HUES48 (cell line): ENCODE measurements at regions not wholly inside any gene's neighbourhood (a gene's known extent, or its start where the extent isn't known, plus 50 kb on each side); places are given as distances from the start of the nearest gene placed in this dataset.
"Not testable (repeated sequence)": the region's sequence is repeated elsewhere in the genome, so short reads cannot be mapped to it uniquely, and the experiment has no call there.

Experiments
- H3K27ac ChIP-seq: one replicate; pipeline ENCODE4 v1.7.0; 2013; ENCODE audit warnings: low read depth, low read length, inconsistent platforms
- H3K27me3 ChIP-seq: 2 replicates; pipeline ENCODE4 v1.6.1; 2013; ENCODE audit warnings: mild to moderate bottlenecking, low read length; ENCODE audit not compliant: control insufficient read depth, insufficient read depth
- H3K36me3 ChIP-seq: 2 replicates; pipeline ENCODE4 v1.6.1; 2013; ENCODE audit warnings: low read length; ENCODE audit not compliant: control insufficient read depth, insufficient read depth
- H3K4me1 ChIP-seq: 2 replicates; pipeline ENCODE4 v1.6.1; 2013; ENCODE audit warnings: mild to moderate bottlenecking, low read length; ENCODE audit not compliant: control insufficient read depth, insufficient read depth
- H3K4me3 ChIP-seq: 2 replicates; pipeline ENCODE4 v1.5.1; 2013; ENCODE audit warnings: mild to moderate bottlenecking, low read depth, low read length
- H3K9ac ChIP-seq: 2 replicates; pipeline ENCODE4 v1.6.1; 2013; ENCODE audit warnings: mild to moderate bottlenecking, low read depth, low read length, moderate library complexity
- H3K9me3 ChIP-seq: 2 replicates; pipeline ENCODE4 v1.6.1; 2013; ENCODE audit warnings: low read length; ENCODE audit not compliant: control insufficient read depth, insufficient read depth

- H3K27me3 ChIP-seq, H3K4me3 ChIP-seq, H3K4me1 ChIP-seq, H3K9ac ChIP-seq, H3K36me3 ChIP-seq: not testable (repeated sequence)
- peaks cover 15% of the 10 kb centered on the region for H3K9me3 ChIP-seq
- H3K27ac ChIP-seq, result peak overlapping the region; percentile 66
Observed at GRCh38 chr5:115691814-115692213, 66.0 kb upstream of the TMED7 start.

GRCh38 chr5:115686738-115687074 is 60.9 kb upstream of the TMED7 start:
- H3K4me1 ChIP-seq, result peaks cover 17% of the 10 kb centered on the region
- no peaks in the 10 kb centered on the region for H3K27me3 ChIP-seq
- H3K27ac ChIP-seq, result no peak overlapping the region
- H3K9ac ChIP-seq, result no peak overlapping the region
- peaks cover 15% of the 10 kb centered on the region for H3K9me3 ChIP-seq
- H3K36me3 ChIP-seq, result no peaks in the 10 kb centered on the region
- H3K4me3 ChIP-seq, result no peak overlapping the region

- Histone ChIP-seq H3K4me3 (no peak overlapping the region), H3K27me3 (no peaks in the 10 kb centered on the region), H3K9me3 (peaks cover 15% of the 10 kb centered on the region), H3K36me3 (no peaks in the 10 kb centered on the region), H3K4me1 (peaks cover 17% of the 10 kb centered on the region), H3K27ac (peak overlapping the region; percentile 34), H3K9ac (no peak overlapping the region)
Observed at GRCh38 chr5:115686051-115686737, 60.4 kb upstream of the TMED7 start.

GRCh38 chr5:115685490-115685889 is 59.7 kb upstream of the TMED7 start:
- Histone ChIP-seq H3K27me3 (no peaks in the 10 kb centered on the region), H3K9me3 (peaks cover 15% of the 10 kb centered on the region), H3K27ac (peak overlapping the region; percentile 34), H3K36me3 (no peaks in the 10 kb centered on the region), H3K4me1 (peaks cover 17% of the 10 kb centered on the region), H3K4me3 (no peak overlapping the region; the same call in 1 of the 2 replicates), H3K9ac (no peak overlapping the region)

GRCh38 chr5:115684513-115685037 is 58.7 kb upstream of the TMED7 start:
- Histone ChIP-seq H3K4me3 (no peak overlapping the region), H3K36me3 (no peaks in the 10 kb centered on the region), H3K4me1 (peaks cover 17% of the 10 kb centered on the region), H3K27me3 (no peaks in the 10 kb centered on the region), H3K9ac (no peak overlapping the region), H3K27ac (no peak overlapping the region), H3K9me3 (peaks cover 8% of the 10 kb centered on the region; the same call in 1 of the 2 replicates)

- Histone ChIP-seq H3K4me1 (peaks cover 17% of the 10 kb centered on the region), H3K9ac (no peak overlapping the region), H3K4me3 (no peak overlapping the region), H3K27ac (no peak overlapping the region), H3K9me3 (no peaks in the 10 kb centered on the region), H3K36me3 (no peaks in the 10 kb centered on the region), H3K27me3 (no peaks in the 10 kb centered on the region)
Observed at GRCh38 chr5:115683081-115683480, 57.2 kb upstream of the TMED7 start.
